H4 (cell line): ENCODE measurements at regions not wholly inside any gene's neighbourhood (a gene's known extent, or its start where the extent isn't known, plus 50 kb on each side); places are given as distances from the start of the nearest gene placed in this dataset.

Source experiments
- DNase-seq: peaks from one replicate; pipeline ENCODE4 v3.0.0-alpha.2; 2015; ENCODE audit warnings: low spot score

DNA sequence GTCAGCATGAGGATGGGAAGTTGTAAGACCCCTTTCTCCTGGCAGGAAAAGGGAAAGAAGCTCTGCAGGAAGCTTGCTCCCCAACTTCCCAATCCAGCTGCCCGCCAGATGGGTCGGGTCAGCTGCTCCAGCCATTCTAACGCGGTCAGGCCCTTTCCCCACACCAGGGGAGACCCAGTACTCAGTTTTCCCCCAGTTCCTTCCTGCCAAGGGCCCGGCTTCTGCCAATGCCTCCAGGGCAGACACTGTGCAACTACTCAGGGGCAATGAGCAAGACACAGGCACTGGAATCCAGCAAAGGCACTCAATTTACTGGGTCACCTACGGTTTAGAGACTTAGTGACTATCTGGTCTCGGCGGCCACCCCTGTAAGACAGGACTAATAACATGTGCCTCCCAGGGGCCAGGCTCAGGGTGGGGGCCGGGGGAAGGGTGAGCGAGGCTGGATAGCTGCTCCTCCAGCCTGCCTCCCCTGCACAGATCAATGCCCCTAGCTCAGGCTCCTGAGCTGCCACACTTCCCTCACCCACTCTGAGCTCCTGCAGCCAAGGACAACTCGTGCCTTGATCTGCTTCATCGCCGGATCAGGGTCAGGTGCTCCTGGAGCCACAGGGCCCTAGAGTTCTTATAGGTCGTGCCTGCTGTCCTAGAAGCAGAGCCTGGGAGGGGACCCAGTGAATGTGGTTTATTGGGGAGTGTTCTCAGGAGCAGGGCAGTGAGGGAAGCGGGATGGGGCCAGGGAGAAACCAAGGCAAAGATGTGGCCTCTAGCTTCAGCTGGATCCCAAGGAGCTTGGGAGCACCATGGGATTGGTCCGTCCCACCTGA lies 171.1 kb downstream of the ZFP36L2 start:
- DNase-seq = no peak

DNA sequence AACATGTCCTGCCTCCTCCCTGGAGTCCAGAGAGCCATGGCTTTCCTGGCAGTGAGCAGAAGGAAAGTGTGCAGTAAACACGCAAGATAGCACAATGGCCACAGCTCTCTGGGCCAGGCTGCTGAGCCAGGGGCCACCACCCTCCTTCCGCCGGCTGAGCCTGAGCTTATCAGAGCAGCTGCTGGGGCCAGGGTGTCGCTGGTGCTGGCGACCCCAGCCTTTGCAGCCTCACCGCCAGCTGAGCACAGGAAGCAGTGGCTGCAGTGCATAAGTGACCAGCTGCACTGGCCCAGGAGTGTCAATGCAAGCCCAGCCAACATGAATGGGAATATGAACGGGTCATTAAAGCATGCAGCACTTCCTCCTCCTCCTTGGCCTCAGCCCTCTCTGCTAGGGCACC lies 172.0 kb downstream of the ZFP36L2 start:
- DNase-seq = no peak

DNA sequence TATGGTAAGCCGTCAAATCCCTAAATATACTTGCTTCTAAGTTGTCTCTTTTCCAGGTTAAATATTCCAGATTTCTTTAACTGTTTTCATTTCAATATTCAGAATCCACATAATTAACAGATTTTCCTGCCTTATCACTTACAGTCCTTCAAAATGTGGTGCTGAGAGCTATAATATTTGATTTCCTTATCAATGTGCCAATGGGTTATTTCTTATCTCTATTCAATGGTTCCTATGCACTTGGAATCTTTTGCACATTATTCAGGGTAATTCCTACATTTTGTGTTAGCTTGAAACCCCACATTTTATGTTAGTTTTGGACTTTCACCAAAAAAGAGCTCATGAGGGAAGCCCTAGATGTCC lies 173.5 kb downstream of the ZFP36L2 start:
- no peak for DNase-seq

DNA sequence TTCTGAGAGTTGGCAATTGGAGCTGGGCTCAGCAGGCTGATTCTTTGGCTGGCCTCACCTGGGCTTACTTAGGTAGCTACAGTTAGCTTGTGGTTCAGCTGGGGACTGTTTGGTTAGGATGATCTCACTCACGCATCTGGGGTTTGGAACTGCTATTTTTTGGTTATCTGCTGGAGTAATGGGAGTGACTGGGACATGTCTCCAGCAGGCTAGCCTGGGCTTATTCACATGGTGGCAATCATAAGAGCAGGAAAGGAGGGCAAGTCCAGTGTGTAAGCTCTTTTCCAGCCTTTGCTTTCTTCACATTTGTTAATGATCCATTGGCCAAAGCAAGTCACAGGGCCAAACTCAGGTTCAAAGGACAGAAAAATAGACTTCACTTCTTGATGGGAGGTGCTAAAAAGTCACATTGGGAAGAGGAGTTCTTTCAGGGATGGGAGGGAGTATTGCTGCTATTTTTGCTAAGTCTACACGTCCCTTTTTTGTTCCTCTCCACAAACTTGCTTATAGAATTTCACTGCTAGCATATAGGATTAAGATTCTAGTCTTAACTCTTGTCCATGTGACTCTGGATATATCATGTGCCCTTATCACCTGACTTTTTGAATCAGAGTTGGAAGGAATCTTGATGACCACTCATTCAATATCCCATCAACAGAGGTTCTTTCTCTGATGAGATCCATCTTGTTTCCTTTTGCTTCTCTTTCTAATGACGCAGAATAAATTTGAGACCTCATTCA lies 174.0 kb downstream of the ZFP36L2 start:
- DNase-seq = no peak

DNA sequence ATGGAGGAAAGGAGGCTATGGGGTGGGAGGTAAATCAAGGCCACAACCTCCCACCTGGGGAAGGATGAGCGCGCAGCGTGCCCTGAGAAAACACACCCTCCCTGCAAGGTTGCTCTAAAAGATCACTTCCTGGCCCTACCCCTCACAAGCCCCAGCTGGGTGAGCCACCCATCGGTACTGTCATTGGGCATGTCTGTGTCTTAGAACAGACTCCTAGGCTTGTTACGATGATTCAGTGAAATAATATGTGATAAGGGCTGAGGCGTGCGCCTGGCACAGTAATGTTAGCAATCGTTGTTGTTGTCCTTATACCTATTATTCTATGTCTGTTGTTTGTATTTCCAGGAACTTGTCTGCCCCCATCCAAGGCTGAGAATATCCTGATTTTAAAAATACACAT lies 175.1 kb downstream of the ZFP36L2 start:
- peak; percentile 38 for DNase-seq

DNA sequence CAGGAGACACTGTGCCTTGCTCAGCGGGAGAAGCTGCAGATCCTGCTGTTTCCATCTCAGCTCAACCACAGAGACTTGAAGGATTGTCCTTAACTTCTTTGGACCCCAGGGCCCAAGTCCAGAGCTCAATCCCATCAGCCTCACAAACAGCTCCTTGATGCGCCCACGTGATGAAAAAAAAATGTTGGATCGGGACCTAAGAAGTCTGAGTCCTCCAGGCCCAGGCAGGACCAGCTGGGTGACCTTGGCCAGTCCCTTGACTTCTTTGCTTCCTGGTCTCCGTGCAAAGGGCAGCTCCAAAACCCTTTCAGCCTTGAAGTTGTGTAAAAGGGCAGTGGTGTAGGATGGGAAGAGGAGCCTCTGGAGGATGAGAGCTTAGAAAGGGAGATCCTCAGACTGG lies 175.5 kb downstream of the ZFP36L2 start:
- no peak for DNase-seq

DNA sequence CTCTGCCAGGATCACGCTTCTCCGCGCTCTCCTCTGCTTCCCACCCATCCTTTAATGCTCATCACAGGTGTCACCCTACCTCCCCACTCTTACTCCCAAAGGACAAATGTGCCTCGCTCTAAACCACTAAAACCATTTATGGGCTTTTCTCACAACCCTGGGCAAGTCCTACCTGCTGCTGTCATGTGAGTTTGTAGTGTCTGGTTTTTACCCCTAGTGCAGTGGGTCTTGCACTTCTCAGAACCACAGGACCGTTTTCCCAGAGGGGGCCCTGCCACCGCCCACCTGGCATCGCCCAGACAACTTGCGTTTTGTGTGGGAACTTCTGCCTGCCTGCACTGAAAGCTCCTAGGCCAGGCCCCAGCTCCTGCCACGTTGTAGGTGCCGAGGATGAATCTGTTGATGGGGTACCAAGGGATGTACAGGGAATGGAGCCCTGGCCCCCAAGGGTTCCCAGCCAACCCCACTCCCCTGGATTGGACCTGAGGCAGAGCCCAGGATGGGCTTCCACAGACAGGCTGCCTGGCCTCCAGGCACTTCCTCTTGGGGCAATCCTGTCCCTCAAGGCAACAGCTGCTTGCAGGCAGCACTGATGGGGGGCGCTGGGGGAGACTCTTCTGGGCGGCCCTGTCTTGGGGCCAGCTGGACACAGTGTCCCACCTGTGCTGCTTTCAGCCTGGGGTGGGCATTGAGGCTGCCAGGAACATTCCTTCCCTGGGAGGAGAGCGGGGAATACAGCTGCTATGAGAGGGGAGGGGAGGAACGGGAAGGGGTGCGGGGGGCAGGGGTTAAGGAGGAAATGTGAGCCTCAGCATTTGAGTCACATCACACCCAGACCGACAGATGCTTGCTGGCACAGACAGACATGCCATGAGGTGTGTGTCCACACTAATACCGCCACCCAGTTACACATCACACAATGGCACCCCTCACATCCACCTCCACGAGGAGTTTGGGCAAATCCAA lies 176.3 kb downstream of the ZFP36L2 start:
- DNase-seq = no peak

DNA sequence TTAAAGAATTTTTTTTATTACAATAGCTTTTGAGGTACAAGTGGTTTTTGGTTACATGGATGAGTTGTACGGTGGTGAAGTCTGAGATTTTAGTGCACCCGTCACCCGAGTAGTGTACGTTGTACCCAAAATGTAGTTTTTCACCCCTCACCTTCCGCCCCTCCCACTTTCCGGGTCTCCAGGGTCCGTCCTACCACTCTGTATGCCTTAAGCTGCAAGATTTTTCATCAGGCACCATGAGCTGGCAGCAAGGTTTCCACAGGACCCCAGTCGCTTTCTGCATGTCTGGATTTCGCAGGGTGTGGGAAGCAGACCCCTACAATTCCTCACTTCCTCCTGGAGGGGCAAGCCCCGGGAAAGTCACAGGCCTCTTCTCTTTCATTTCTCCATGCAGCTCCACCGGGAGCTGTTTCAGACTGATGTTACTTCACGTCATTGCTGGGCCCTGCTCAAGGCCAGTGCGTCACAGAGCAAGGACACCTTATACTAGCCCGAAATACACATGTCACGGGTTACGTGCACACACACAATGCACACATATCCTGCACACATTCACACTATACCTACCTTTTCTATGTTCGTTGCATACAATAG lies 179.1 kb downstream of the ZFP36L2 start:
- DNase-seq = no peak

DNA sequence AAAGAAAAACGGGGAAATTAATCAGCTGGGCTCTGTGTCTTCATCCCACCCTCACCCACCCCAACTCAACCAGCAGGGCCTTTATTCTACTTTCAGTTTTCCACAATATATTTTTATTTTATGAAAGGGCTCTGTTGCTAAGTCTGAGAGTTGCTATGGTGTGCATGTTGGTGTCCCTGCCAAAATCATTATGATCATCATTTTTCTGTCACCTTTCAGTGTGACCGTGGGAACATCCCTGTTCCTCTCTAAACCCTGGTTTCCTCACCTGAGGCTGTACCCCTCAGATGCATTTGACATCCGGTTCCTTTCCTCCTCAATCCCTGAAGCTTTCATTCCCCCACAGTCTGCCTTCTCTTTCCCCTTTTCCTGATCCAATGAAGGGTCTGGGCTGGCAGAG lies 180.5 kb downstream of the ZFP36L2 start:
- DNase-seq = no peak

DNA sequence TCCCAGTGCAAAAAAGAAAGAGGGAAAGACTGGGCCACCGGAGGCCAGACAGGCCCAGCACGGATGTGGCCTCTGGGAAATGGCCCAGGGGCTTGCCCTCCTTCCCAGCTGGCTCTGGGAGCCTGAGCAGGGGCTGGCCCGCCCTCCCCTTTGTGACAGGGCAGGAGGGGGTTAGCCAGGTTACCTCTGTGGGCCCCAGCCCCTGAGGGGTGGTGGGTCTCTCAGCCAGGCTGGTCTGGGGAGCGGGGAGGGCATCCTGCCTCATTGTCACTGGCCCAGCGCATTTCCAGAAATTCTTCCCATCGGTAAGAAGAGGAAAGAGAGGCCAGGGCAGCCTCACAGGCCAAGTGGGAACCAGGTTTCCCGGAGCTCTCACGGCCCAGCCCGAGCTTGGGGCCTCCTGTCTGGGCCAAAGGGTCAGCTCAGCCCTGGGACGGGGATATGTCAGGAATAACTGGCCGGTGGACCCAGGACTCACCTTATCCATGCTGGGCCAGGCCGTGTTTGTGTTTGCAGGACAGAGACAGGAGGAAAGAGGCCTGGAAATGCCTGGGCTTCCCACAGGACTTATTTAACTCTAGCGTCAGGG lies 182.2 kb downstream of the ZFP36L2 start:
- no peak for DNase-seq

DNA sequence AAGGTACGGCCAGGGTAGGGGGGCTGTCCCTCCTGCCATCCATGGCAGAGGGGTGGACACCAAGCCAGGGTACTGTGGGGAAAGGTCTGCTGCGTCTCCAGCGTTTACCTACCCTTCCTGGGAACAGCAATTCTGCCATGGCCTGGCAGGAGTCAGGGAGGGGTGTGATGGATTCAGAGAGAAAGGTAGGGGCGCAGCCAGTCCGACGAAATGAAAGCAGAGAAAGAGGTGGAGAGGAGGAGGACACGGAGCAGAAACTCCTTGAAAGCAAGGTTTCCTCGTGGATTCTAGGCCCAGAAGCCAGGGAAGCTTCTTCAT lies 182.9 kb downstream of the ZFP36L2 start:
- no peak for DNase-seq

DNA sequence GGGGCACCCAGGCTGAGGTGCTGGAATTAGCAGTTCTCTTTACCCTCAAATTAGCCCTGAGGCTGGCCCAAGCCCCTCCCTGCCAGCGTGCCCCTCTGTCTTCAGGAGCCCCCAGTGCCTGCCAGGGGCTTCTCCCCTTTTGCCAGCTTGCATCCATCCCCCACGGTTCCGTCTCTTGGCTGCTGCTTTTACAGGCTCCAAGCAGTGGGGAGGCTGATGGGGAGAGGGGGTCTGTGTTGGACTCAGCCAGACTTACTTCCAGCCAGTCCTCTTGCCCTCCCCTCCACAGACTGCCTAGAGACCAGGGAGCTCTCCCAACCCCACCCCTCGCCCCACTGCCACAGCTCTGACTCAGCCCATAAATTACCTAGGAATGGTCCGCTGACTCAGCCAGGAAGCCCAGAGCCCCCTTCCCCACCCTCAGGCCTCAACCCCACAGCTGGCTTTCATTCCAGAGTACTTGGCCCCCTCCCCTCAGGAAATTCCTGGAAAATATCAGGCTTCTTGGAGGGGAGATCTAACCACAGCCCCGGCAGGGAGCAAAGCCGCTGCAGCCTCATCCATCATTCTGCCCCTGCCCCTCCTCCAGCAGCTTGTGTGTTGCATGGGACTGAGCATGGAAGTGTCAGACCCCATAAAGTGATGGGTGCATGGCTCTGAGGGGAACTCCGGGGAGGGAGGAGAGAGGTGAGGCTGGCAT lies 184.6 kb downstream of the ZFP36L2 start:
- peak; percentile 96 for DNase-seq

DNA sequence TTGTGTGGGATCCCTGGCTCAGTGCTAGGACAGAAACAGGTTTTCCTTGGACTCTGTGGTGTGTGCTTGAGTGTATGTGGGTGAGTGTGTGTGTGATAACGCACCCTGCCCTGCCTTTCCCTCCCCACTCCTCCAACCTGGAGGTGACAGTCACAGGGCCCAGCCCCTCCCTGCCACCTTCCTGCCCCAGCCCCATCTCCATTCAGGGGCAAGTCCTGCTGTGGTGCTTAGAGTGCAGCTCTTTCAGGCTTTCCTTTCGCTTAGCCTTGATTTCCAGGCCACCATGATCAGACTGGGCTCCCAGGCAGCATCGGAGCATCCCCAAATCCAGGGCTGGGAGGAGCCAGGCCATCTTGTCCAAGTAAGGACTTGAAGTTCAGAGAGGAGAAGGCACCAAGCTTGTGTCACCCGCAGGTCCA lies 185.2 kb downstream of the ZFP36L2 start:
- peak; percentile 43 for DNase-seq

DNA sequence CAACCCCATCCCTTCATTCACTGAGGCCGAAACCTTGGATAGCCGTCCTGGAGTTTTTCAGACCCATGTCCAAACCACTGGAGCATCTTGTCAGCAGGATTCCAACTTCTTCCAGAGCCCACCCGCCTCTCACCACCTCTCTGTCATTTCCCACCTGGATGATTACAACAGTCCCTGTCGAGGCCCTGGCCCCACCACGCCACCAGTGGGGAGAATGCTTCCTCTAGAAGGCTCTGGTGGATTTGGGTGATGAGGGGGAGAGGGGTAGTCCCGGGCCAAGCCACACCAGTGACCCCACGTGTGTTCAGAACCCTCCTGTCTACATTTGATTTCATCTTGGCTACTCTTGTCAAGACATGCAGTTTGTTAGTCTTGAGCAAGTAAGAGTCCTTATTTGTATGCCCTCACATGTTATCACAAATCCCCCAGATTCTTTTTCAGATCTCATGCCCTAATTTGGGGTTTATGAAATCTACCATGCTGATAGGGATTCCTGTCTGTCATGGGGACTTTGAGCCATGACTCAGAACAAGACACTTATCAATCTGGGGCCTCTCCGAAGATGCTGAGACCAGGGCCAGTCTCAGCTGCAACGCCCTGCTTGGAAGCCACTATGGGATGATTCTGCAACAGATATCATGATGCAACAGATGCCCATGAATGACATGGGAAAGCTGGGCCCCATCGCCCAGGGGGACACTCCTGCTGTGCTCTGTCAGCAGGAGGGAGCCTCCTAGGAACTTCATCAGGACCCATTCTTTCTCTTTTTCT lies 186.1 kb downstream of the ZFP36L2 start:
- no peak for DNase-seq

DNA sequence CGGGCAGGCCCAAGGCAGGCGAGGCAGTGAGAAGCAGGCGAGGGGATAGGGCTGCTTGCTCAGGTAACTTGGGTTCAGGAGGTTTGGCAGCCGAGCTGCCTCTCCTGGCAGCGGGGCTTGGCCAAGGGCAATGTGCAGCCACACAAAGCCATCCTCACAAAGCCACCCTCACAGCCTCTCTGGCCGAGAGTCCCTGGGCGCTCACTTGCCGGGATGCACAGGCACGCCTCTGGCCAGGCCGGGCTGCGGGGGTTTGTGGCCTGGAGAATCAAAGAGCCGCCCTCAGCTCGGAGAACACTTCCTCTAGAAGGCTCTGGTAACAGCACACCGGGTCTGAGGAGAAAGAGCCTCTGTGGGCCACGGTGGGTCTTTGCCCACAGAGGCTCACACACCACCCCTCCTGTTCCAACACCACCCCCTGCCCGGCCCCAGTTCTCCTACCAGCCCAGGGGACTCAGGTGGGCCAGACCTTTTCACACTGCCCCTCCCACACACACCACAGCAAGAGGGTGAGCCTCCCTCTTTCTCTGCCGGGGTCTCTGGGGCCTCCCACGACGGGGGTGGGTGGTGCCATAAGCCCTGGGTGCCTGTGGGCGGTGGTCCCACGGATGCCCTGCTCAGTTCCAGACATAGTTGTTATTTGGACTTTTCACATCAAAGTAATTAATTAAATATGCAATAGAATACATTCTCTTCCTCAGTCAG lies 186.9 kb downstream of the ZFP36L2 start:
- no peak for DNase-seq

DNA sequence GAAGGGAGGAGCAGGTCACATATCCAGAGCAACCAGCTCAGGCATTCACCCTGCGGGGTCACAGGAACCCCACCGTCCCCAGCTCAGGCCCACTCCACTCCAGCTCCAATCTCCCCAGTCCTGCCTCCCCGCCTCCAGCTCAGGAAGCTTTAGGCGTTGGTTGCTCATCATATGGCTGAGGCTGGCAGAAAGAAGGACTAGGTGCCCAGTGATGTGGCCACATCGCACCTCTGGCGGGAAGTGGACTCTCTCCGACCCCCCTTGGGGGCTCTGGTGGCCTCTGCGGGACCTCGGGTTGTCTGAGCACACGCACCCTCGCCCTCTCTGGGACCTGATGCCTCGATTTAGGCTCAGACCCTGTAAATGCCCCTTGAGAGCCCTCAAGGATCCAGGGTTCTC lies 187.7 kb downstream of the ZFP36L2 start:
- DNase-seq = no peak

DNA sequence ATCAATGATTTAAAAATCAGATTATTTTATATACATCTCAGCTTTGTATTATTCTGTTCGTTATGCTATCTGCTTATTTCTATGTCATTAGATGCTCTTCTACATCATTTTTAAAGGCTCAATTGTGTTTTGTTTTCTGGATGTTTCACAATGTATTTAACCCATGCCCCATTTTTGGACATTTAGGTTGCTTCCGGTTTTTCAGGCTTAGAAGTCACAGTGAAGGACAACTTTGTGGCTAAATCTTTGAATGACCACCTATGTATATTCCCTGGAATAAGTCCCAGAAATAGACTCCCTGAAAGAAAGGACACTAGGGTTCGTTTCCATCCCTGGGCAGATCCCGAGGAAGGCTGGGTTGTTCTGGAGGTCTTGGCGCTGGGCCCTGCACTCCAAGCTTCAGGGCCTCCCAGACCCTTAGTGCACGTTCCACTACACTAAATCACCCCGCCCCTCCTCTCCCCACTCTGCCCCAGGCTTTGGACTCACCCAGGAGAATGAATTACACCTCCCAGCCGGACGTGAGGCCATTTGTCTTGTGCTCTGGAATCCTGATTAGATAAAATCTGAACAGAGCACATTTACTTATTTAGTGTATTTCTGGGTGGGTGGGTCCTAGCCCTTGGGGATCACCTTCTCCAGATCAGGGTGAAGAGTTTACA lies 188.2 kb downstream of the ZFP36L2 start:
- DNase-seq = no peak

DNA sequence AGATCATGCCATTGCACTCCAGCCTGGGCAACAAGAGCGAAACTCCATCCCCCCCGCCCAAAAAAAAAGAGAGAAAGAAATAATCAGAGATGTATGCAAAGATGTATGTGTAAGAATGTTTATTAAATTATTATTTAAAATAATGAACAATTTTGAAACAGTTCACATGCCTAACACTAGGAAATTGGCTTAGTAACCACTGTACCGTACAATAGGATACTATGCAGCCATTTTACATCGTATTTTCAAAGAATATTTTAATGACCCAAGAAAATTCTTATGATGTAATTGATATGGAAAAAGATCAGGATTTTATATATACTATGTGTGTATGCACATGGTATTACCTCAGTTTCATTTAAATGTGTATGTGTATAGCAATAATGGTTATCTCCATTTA lies 190.5 kb downstream of the ZFP36L2 start:
- no peak for DNase-seq

DNA sequence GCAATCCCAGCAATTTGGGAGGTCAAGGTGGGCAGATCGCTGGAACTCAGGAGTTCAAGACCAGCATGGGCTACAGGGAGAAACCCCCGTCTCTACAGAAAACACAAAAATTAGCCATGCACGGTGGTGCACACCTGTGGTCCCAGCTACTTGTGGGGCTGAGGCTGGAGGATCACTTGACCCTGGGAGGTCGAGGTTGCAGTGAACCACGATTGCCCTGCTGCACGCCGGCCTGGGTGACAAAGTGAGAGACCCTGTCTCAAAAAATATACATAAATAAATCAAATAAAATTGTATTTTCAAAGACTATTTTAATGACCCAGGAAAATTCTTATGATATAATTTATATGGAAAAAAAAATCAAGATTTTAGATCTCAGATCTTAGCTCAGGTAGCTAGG lies 191.5 kb downstream of the ZFP36L2 start:
- no peak for DNase-seq
